HG02973 (cell line): ENCODE measurements at regions not wholly inside any gene's neighbourhood (a gene's known extent, or its start where the extent isn't known, plus 50 kb on each side); places are given as distances from the start of the nearest gene placed in this dataset.

Experiments used
- ATAC-seq: cut with Tn5 transposase; IDR thresholded peaks from one replicate; pipeline ENCODE4 v1.9.1; 2021; ENCODE audit warnings: moderate library complexity; ENCODE audit not compliant: unreplicated experiment

- no peak for ATAC-seq
Measured at GRCh38 chr16:79912592-79913310, 312.2 kb upstream of the MAF start.

- ATAC-seq = no peak
Measured at GRCh38 chr16:79911660-79912059, 311.1 kb upstream of the MAF start.

- no peak for ATAC-seq
Measured at GRCh38 chr16:79909571-79909970, 309.0 kb upstream of the MAF start.

GRCh38 chr16:79903471-79903870 lies 302.9 kb upstream of the MAF start:
- no peak for ATAC-seq

- no peak for ATAC-seq
Measured at GRCh38 chr16:79902351-79902750, 301.8 kb upstream of the MAF start.

- ATAC-seq = no peak
Measured at GRCh38 chr16:79901522-79901921, 301.0 kb upstream of the MAF start.

- no peak for ATAC-seq
Measured at GRCh38 chr16:79899716-79900115, 299.2 kb upstream of the MAF start.

- no peak for ATAC-seq
Measured at GRCh38 chr16:79899316-79899715, 298.8 kb upstream of the MAF start.

- ATAC-seq = no peak
Measured at GRCh38 chr16:79898703-79899102, 298.2 kb upstream of the MAF start.

- no peak for ATAC-seq
Measured at GRCh38 chr16:79897453-79898146, 297.1 kb upstream of the MAF start.

- no peak for ATAC-seq
Measured at GRCh38 chr16:79897104-79897452, 296.5 kb upstream of the MAF start.

GRCh38 chr16:79895917-79896203 lies 295.3 kb upstream of the MAF start:
- no peak for ATAC-seq

GRCh38 chr16:79895053-79895916 lies 294.7 kb upstream of the MAF start:
- ATAC-seq = no peak

GRCh38 chr16:79893445-79893844 lies 292.9 kb upstream of the MAF start:
- no peak for ATAC-seq

- no peak for ATAC-seq
Measured at GRCh38 chr16:79892278-79892677, 291.7 kb upstream of the MAF start.

- no peak for ATAC-seq
Measured at GRCh38 chr16:79891458-79891857, 290.9 kb upstream of the MAF start.

GRCh38 chr16:79887541-79888540 lies 287.3 kb upstream of the MAF start:
- ATAC-seq = no peak

GRCh38 chr16:79885320-79885719 lies 284.8 kb upstream of the MAF start:
- no peak for ATAC-seq

- ATAC-seq = no peak
Measured at GRCh38 chr16:79883494-79883893, 283.0 kb upstream of the MAF start.

- no peak for ATAC-seq
Measured at GRCh38 chr16:79882340-79883005, 281.9 kb upstream of the MAF start.
